Thyroid gland (tissue), 4 donors: ENCODE measurements at regions not wholly inside any gene's neighbourhood (a gene's known extent, or its start where the extent isn't known, plus 50 kb on each side); places are given as distances from the start of the nearest gene placed in this dataset.

ENCODE experiments used
- DNase-seq, 2 donors: peaks; one replicate each; pipeline ENCODE4 v3.0.0-alpha.2; 2019
- H3K27ac ChIP-seq, 3 donors: fragments of 200-600 bp; sonication (generic); 1 replicate in 2 of 3; 2 replicates in 1 of 3; pipeline ENCODE4 v1.5.1; 2016 to 2019; ENCODE audit warnings: mild to moderate bottlenecking in 1 of 3, moderate library complexity in 1 of 3
- H3K27me3 ChIP-seq: fragments of 200-600 bp; sonication (generic); one replicate; pipeline ENCODE4 v1.5.1; 2019
- H3K36me3 ChIP-seq, 2 donors: fragments of 200-600 bp; sonication (generic); one replicate each; pipeline ENCODE4 v1.5.1; 2016 to 2019
- H3K4me1 ChIP-seq, 2 donors: fragments of 200-600 bp; sonication (generic); one replicate each; pipeline ENCODE4 v1.5.1; 2017 to 2019
- H3K4me3 ChIP-seq, 3 donors: fragments of 200-600 bp; sonication (generic); replicated peaks in 1 of 3; 1 replicate in 2 of 3; 2 replicates in 1 of 3; pipeline ENCODE4 v1.5.1; 2016; ENCODE audit warnings: mild to moderate bottlenecking in 1 of 3
- H3K9me3 ChIP-seq: fragments of 200-600 bp; sonication (generic); one replicate; pipeline ENCODE4 v1.5.1; 2017
- CTCF ChIP-seq, 6 experiments: fragments of 200-600 bp in 3 of 6; fragments of 450-650 bp in 3 of 6; sonication (generic) in 3 of 6; IDR thresholded peaks; one replicate each; pipeline ENCODE4 v1.5.1; 2016 to 2019; ENCODE audit warnings: antibody characterized with exemption in 6 of 6, mild to moderate bottlenecking in 2 of 6, inconsistent platforms in 1 of 6, moderate library complexity in 1 of 6
- POLR2A ChIP-seq, 2 donors: fragments of 450-650 bp; IDR thresholded peaks; one replicate each; pipeline ENCODE4 v1.6.1; 2017; ENCODE audit warnings: antibody characterized with exemption in 2 of 2, mild to moderate bottlenecking in 2 of 2, moderate library complexity in 1 of 2
- WGBS, 2 donors: methylation state at CpG; one replicate each; pipeline ENCODE4 v1.1.5; 2017; 5-methylcytosine and 5-hydroxymethylcytosine counted together
- intact Hi-C: fragments of 100-400 bp; cut with DNase I; formaldehyde crosslinking; loops from one replicate; pipeline ENCODE4 v1.15.1; 2023

DNA sequence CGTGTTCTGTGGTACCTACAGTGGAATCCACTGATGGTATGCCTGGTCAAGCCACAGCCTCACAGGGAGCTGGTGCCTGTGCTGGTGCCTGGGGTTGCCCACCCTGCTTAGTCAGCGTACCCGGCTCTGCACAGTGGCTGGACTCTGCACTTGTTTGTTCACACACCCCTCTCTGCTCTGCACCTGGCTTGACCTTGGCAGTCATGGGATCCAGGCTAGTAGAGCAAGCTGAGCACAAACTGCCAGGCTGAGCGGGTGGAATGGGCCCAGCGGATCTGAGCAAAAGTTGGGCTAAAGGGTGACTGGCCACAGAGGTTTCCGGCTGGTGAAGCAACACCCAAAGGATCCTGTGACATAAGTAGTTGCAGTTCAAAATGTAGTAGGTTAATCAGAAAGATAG lies 163.5 kb downstream of the CDH19 start:
- no peaks in the 10 kb centered on the region for H3K9me3 ChIP-seq
- WGBS, 2 donors = 96 to 99% methylated on average over 6 of the region's 6 CpGs
- H3K4me3 ChIP-seq = no peak overlapping the region
- intact Hi-C loops = no loop called here
- DNase-seq = no peak
- no peaks in the 10 kb centered on the region for H3K27me3 ChIP-seq
- no peak overlapping the region for H3K27ac ChIP-seq
- no peaks in the 10 kb centered on the region for H3K4me1 ChIP-seq
- H3K36me3 ChIP-seq = no peaks in the 10 kb centered on the region
- no peak for TF ChIP-seq CTCF (IDR thresholded peaks at IDR 0.05)
- TF ChIP-seq POLR2A (IDR thresholded peaks at IDR 0.05) = no peak

DNA sequence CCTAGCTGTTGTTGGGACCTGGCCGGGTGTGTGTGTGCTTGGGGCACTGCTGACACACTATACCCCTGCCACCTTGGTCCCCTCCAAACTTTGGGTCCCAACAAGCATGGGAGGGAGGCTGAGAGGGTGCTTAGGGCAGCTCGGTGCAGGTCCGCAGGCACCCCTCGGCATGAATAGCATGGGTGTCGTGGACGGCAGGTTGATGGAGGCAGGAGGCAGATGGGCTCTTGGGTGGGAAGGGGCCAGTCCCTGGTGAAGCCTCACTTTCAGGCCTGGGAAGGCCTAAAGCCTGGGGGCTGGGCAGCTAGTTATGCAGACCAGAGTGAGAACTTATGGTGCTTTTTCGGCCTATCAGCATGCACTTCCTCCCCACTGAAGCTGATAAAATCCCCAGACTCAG lies 164.2 kb downstream of the CDH19 start:
- H3K4me1 ChIP-seq = no peaks in the 10 kb centered on the region
- no peaks in the 10 kb centered on the region for H3K27me3 ChIP-seq
- no peak overlapping the region for H3K27ac ChIP-seq
- no peak overlapping the region for H3K4me3 ChIP-seq
- DNase-seq = no peak
- intact Hi-C loops = no loop called here
- H3K36me3 ChIP-seq = no peaks in the 10 kb centered on the region
- TF ChIP-seq CTCF (IDR thresholded peaks at IDR 0.05) = no peak
- TF ChIP-seq POLR2A (IDR thresholded peaks at IDR 0.05) = no peak
- no peaks in the 10 kb centered on the region for H3K9me3 ChIP-seq
- 94 to 96% methylated on average over 7 of the region's 7 CpGs for WGBS, 2 donors

GRCh38 chr18:66438711-66439536 lies 165.0 kb downstream of the CDH19 start:
- no peaks in the 10 kb centered on the region for H3K9me3 ChIP-seq
- WGBS, 2 donors = 77 to 79% methylated on average over 1 of the region's 1 CpG
- H3K27ac ChIP-seq = no peak overlapping the region
- no peaks in the 10 kb centered on the region for H3K27me3 ChIP-seq
- intact Hi-C loops = no loop called here
- H3K4me1 ChIP-seq = no peaks in the 10 kb centered on the region
- no peak for TF ChIP-seq CTCF (IDR thresholded peaks at IDR 0.05)
- no peak for TF ChIP-seq POLR2A (IDR thresholded peaks at IDR 0.05)
- H3K36me3 ChIP-seq = no peaks in the 10 kb centered on the region
- DNase-seq = no peak
- H3K4me3 ChIP-seq = no peak overlapping the region

GRCh38 chr18:66432636-66433035 lies 171.3 kb downstream of the CDH19 start:
- Histone ChIP-seq H3K4me3 (no peak overlapping the region), H3K36me3 (no peaks in the 10 kb centered on the region), H3K9me3 (no peaks in the 10 kb centered on the region), H3K4me1 (no peaks in the 10 kb centered on the region), H3K27ac (no peak overlapping the region), H3K27me3 (no peaks in the 10 kb centered on the region)
- no peak for TF ChIP-seq CTCF (IDR thresholded peaks at IDR 0.05)
- TF ChIP-seq POLR2A (IDR thresholded peaks at IDR 0.05) = no peak
- WGBS, 2 donors = 74 to 79% methylated on average over 1 of the region's 1 CpG
- no peak for DNase-seq
- intact Hi-C loops = no loop called here

DNA sequence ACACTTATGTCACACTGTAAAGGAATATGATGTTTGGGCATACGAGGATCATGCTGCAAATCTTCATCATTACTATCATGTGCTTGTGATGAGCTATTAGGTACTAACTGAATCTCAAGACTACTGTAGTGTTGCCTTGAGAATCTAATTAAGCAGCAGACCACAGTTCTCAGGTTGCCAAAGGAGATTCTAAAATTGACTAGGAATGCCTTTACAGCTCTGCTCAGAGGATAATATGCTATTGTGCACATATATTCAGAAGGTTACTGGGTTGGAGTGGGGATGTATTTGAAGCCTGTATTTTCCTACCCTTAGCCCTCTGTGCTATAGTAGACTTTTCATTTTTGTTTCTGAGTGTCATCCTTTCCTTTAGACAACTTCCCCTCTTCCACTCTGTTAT lies 175.1 kb downstream of the CDH19 start:
- Histone ChIP-seq H3K4me1 (no peaks in the 10 kb centered on the region), H3K9me3 (no peaks in the 10 kb centered on the region), H3K27me3 (no peaks in the 10 kb centered on the region), H3K36me3 (no peaks in the 10 kb centered on the region), H3K27ac (no peak overlapping the region), H3K4me3 (no peak overlapping the region)
- intact Hi-C loops = no loop called here
- no peak for TF ChIP-seq POLR2A (IDR thresholded peaks at IDR 0.05)
- TF ChIP-seq CTCF (IDR thresholded peaks at IDR 0.05) = no peak
- no peak for DNase-seq
- WGBS, 2 donors = 89% methylated on average over 1 of the region's 1 CpG
